ENCODE measurements at regions not wholly inside any gene's neighbourhood (a gene's known extent, or its start where the extent isn't known, plus 50 kb on each side); places are given as distances from the start of the nearest gene placed in this dataset.
A peak's percentile ranks its signal among the peaks of the same experiment; 100 is the strongest.

GRCh38 chr1:55466373-55466772 lies 251.2 kb upstream of the USP24 start:
- TF ChIP-seq EZH2 (IDR thresholded peaks at IDR 0.05; ENCODE audit: low read length, unreplicated experiment) (no peak), CTCF (conservative IDR thresholded peaks at IDR 0.05; ENCODE audit: low read depth, low read length) (no peak), EZH2phosphoT487 (IDR thresholded peaks at IDR 0.05; ENCODE audit: borderline replicate concordance, low read length) (no peak)
- Histone ChIP-seq H3K4me2 (ENCODE audit: low read length) (peak overlapping the region; percentile 40), H3K9me3 (ENCODE audit: low read length) (no peaks in the 10 kb centered on the region), H3K9ac (ENCODE audit: low read length) (no peak overlapping the region), H3K79me2 (ENCODE audit: low read length) (no peaks in the 10 kb centered on the region), H3K27me3 (ENCODE audit: low read length) (no peaks in the 10 kb centered on the region), H3K9me2 (replicated peaks; ENCODE audit: low read length) (no peaks in the 10 kb centered on the region), H2AFZ (ENCODE audit: low read length) (peak overlapping the region; percentile 25; the same call in 1 of the 2 replicates), H3K27ac (ENCODE audit: low read length) (peak overlapping the region; percentile 62), H4K20me1 (ENCODE audit: low read length) (no peaks in the 10 kb centered on the region), H3F3A (ENCODE audit: low read length, unreplicated experiment) (no peaks in the 10 kb centered on the region), H3K36me3 (ENCODE audit: low read depth, low read length) (no peaks in the 10 kb centered on the region), H3K4me1 (ENCODE audit: insufficient read depth, low read length) (peaks cover 16% of the 10 kb centered on the region), H3K4me3 (ENCODE audit: low read length) (no peak overlapping the region)
- DNase-seq (peak; percentile 92), ATAC-seq (peak; percentile 78)
- ChIA-PET CTCF (no interaction called here), POLR2A (ENCODE audit: unreplicated experiment) (interaction anchor here (0.6 kb wide), 1 partner anchor 402 kb away, joined by 3 read pairs; no protein-coding TSS in a partner anchor)
- BruUV-seq (replicated peaks): no TSS peak
- intact Hi-C loops (cut with micrococcal nuclease): no loop called here

DNA sequence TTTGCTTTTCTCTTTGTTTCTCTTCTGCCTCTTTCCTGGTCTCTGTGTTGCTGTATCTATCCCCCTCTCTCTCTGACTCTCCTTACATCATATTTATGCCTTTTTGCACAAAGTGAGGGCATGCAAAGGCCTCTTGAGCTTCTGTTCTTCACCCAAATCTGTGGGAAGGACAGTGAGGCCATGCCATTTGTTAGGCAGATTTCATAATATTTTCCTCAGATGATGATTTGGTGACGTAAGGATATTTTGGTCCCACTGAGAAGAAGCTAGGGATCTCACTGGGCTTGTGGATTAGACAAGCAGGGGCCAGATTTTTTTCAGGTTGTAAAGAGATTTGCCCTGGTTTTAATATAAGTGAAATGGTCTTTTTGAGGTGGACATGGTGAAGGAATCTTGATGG lies 249.4 kb upstream of the USP24 start:
- no peak overlapping the region for H3K4me2 ChIP-seq (ENCODE audit: low read length)
- H3K79me2 ChIP-seq (ENCODE audit: low read length): no peaks in the 10 kb centered on the region
- H2AFZ ChIP-seq (ENCODE audit: low read length): no peak overlapping the region
- no peak overlapping the region for H3K27ac ChIP-seq (ENCODE audit: low read length)
- H3K4me1 ChIP-seq (ENCODE audit: insufficient read depth, low read length): peaks cover 16% of the 10 kb centered on the region
- CTCF ChIA-PET: no interaction called here
- no peaks in the 10 kb centered on the region for H3F3A ChIP-seq (ENCODE audit: low read length, unreplicated experiment)
- no TSS peak for BruUV-seq (replicated peaks)
- ATAC-seq (no peak), DNase-seq (no peak)
- no peaks in the 10 kb centered on the region for H3K9me3 ChIP-seq (ENCODE audit: low read length)
- no peaks in the 10 kb centered on the region for H4K20me1 ChIP-seq (ENCODE audit: low read length)
- no peaks in the 10 kb centered on the region for H3K9me2 ChIP-seq (replicated peaks; ENCODE audit: low read length)
- POLR2A ChIA-PET (ENCODE audit: unreplicated experiment): no interaction called here
- no peak overlapping the region for H3K4me3 ChIP-seq (ENCODE audit: low read length)
- H3K27me3 ChIP-seq (ENCODE audit: low read length): no peaks in the 10 kb centered on the region
- H3K36me3 ChIP-seq (ENCODE audit: low read depth, low read length): no peaks in the 10 kb centered on the region
- intact Hi-C loops (cut with micrococcal nuclease): no loop called here
- H3K9ac ChIP-seq (ENCODE audit: low read length): no peak overlapping the region
- TF ChIP-seq CTCF (conservative IDR thresholded peaks at IDR 0.05; ENCODE audit: low read depth, low read length) (no peak), EZH2phosphoT487 (IDR thresholded peaks at IDR 0.05; ENCODE audit: borderline replicate concordance, low read length) (no peak), EZH2 (IDR thresholded peaks at IDR 0.05; ENCODE audit: low read length, unreplicated experiment) (no peak)

GRCh38 chr1:55463814-55464475 lies 248.8 kb upstream of the USP24 start:
- ATAC-seq (no peak), DNase-seq (no peak)
- Histone ChIP-seq H3K4me2 (ENCODE audit: low read length) (no peak overlapping the region), H2AFZ (ENCODE audit: low read length) (no peak overlapping the region), H3K4me1 (ENCODE audit: insufficient read depth, low read length) (peaks cover 16% of the 10 kb centered on the region), H3K9me3 (ENCODE audit: low read length) (no peaks in the 10 kb centered on the region), H3K27ac (ENCODE audit: low read length) (no peak overlapping the region), H3F3A (ENCODE audit: low read length, unreplicated experiment) (no peaks in the 10 kb centered on the region), H3K36me3 (ENCODE audit: low read depth, low read length) (no peaks in the 10 kb centered on the region), H4K20me1 (ENCODE audit: low read length) (no peaks in the 10 kb centered on the region), H3K9me2 (replicated peaks; ENCODE audit: low read length) (no peaks in the 10 kb centered on the region), H3K4me3 (ENCODE audit: low read length) (no peak overlapping the region), H3K9ac (ENCODE audit: low read length) (no peak overlapping the region), H3K27me3 (ENCODE audit: low read length) (no peaks in the 10 kb centered on the region), H3K79me2 (ENCODE audit: low read length) (no peaks in the 10 kb centered on the region)
- TF ChIP-seq CTCF (conservative IDR thresholded peaks at IDR 0.05; ENCODE audit: low read depth, low read length) (no peak), EZH2phosphoT487 (IDR thresholded peaks at IDR 0.05; ENCODE audit: borderline replicate concordance, low read length) (no peak)
- intact Hi-C loops (cut with micrococcal nuclease): no loop called here
- POLR2A ChIA-PET (ENCODE audit: unreplicated experiment): no interaction called here
- no TSS peak for BruUV-seq (replicated peaks)
- CTCF ChIA-PET: no interaction called here
